HG03025 (cell line): ENCODE measurements at regions not wholly inside any gene's neighbourhood (a gene's known extent, or its start where the extent isn't known, plus 50 kb on each side); places are given as distances from the start of the nearest gene placed in this dataset.
"Not testable (repeated sequence)": the region's sequence is repeated elsewhere in the genome, so short reads cannot be mapped to it uniquely, and the experiment has no call there.

Source experiments
- ATAC-seq: cut with Tn5 transposase; IDR thresholded peaks from one replicate; pipeline ENCODE4 v1.9.1; 2021; ENCODE audit warnings: mild to moderate bottlenecking, moderate library complexity; ENCODE audit not compliant: unreplicated experiment, low FRiP score

- not testable (repeated sequence) for ATAC-seq
Measured at GRCh38 chr4:53699310-53699709, 108.0 kb upstream of the LNX1 start.

- no peak for ATAC-seq
Measured at GRCh38 chr4:53697016-53697685, 105.9 kb upstream of the LNX1 start.

- ATAC-seq = no peak
Measured at GRCh38 chr4:53695540-53696463, 104.5 kb upstream of the LNX1 start.

- no peak for ATAC-seq
Measured at GRCh38 chr4:53694666-53695065, 103.4 kb upstream of the LNX1 start.

- ATAC-seq = no peak
Measured at GRCh38 chr4:53693909-53694308, 102.6 kb upstream of the LNX1 start.

GRCh38 chr4:53693408-53693807, 102.1 kb upstream of the LNX1 start:
- ATAC-seq = no peak

GRCh38 chr4:53688186-53688790, 97.0 kb upstream of the LNX1 start:
- ATAC-seq = peak; percentile 81

GRCh38 chr4:53686521-53686920, 95.2 kb upstream of the LNX1 start:
- no peak for ATAC-seq

GRCh38 chr4:53684136-53685130, 93.1 kb upstream of the LNX1 start:
- ATAC-seq = no peak

- ATAC-seq = no peak
Measured at GRCh38 chr4:53682908-53683307, 91.6 kb upstream of the LNX1 start.

- no peak for ATAC-seq
Measured at GRCh38 chr4:53682196-53682595, 90.9 kb upstream of the LNX1 start.

- ATAC-seq = no peak
Measured at GRCh38 chr4:53680598-53680997, 89.3 kb upstream of the LNX1 start.

- ATAC-seq = no peak
Measured at GRCh38 chr4:53680168-53680567, 88.9 kb upstream of the LNX1 start.

GRCh38 chr4:53676402-53676871, 85.2 kb upstream of the LNX1 start:
- no peak for ATAC-seq

GRCh38 chr4:53674903-53675302, 83.6 kb upstream of the LNX1 start:
- no peak for ATAC-seq

GRCh38 chr4:53672873-53673272, 81.6 kb upstream of the LNX1 start:
- no peak for ATAC-seq

- ATAC-seq = no peak
Measured at GRCh38 chr4:53671757-53672156, 80.5 kb upstream of the LNX1 start.

- no peak for ATAC-seq
Measured at GRCh38 chr4:53659737-53660136, 68.5 kb upstream of the LNX1 start.

GRCh38 chr4:53659112-53659511, 67.8 kb upstream of the LNX1 start:
- no peak for ATAC-seq

- no peak for ATAC-seq
Measured at GRCh38 chr4:53658029-53658428, 66.7 kb upstream of the LNX1 start.
